A549 (cell line): ENCODE measurements at regions not wholly inside any gene's neighbourhood (a gene's known extent, or its start where the extent isn't known, plus 50 kb on each side); places are given as distances from the start of the nearest gene placed in this dataset.
"Not testable (repeated sequence)": the region's sequence is repeated elsewhere in the genome, so short reads cannot be mapped to it uniquely, and the experiment has no call there.

ENCODE experiments used
- BHLHE40 ChIP-seq: IDR thresholded peaks from 2 replicates; pipeline ENCODE4 v1.6.1; 2012; ENCODE audit warnings: low read depth, low read length, inconsistent platforms
- CEBPB ChIP-seq, 2 experiments: fragments of >200 bp in 1 of 2; sonication (Bioruptor Twin) in 1 of 2; formaldehyde crosslinking in 1 of 2; IDR thresholded peaks; 2 replicates each; pipeline ENCODE4 v1.6.1; 2012 to 2016
- ELK1 ChIP-seq: fragments of 150-350 bp; IDR thresholded peaks from 2 replicates; pipeline ENCODE4 v1.6.1; 2014; ENCODE audit warnings: low read depth, mild to moderate bottlenecking, low read length
- HDAC2 ChIP-seq: fragments of 200-600 bp; sonication (generic); IDR thresholded peaks from 2 replicates; pipeline ENCODE4 v1.6.1; 2016
- MYC ChIP-seq: IDR thresholded peaks from 2 replicates; pipeline ENCODE4 v1.6.1; 2012; ENCODE audit warnings: mild to moderate bottlenecking, inconsistent platforms, low read length, improper control_type of control experiment, borderline replicate concordance
- NR3C1 ChIP-seq: fragments of >200 bp; sonication (Bioruptor Twin); formaldehyde crosslinking; IDR thresholded peaks from 3 replicates; pipeline ENCODE4 v1.6.1; 2017
- POLR2A ChIP-seq: IDR thresholded peaks from 2 replicates; pipeline ENCODE4 v1.6.1; 2012; ENCODE audit warnings: mild to moderate bottlenecking, low read length
- RAD21 ChIP-seq, 2 experiments: fragments of >200 bp in 1 of 2; sonication (Bioruptor Twin) in 1 of 2; formaldehyde crosslinking in 1 of 2; IDR thresholded peaks in 1 of 2; conservative IDR thresholded peaks in 1 of 2; 2 replicates in 1 of 2; 3 replicates in 1 of 2; pipeline ENCODE4 v1.6.1; 2012 to 2018; ENCODE audit warnings: inconsistent platforms in 1 of 2
- RFX5 ChIP-seq: fragments of 450-650 bp; IDR thresholded peaks from 2 replicates; pipeline ENCODE4 v1.7.1; 2014; ENCODE audit warnings: antibody characterized with exemption, mild to moderate bottlenecking, moderate library complexity
- USF2 ChIP-seq: fragments of 450-650 bp; IDR thresholded peaks from 2 replicates; pipeline ENCODE4 v1.6.1; 2014; ENCODE audit warnings: antibody characterized with exemption
- TF ChIP-seq, protein P1 (sequence below): fragments of >200 bp; sonication (Bioruptor Twin); formaldehyde crosslinking; IDR thresholded peaks from 3 replicates; pipeline ENCODE4 v1.5.1; 2016
- TF ChIP-seq, protein P2 (sequence below): IDR thresholded peaks from 2 replicates; pipeline ENCODE4 v1.6.1; 2012; ENCODE audit warnings: low read depth, borderline replicate concordance

GRCh38 chr6:144922771-144923490 is 637.8 kb downstream of the UTRN start:
- TF ChIP-seq RFX5; BHLHE40; POLR2A; MYC; HDAC2; USF2; CEBPB (IDR thresholded peaks at IDR 0.05); RAD21 (conservative IDR thresholded peaks at IDR 0.05 in 1 of 2, IDR thresholded peaks at IDR 0.05 in 1 of 2); NR3C1; ELK1: not testable (repeated sequence)
- TF ChIP-seq, protein P1, sequence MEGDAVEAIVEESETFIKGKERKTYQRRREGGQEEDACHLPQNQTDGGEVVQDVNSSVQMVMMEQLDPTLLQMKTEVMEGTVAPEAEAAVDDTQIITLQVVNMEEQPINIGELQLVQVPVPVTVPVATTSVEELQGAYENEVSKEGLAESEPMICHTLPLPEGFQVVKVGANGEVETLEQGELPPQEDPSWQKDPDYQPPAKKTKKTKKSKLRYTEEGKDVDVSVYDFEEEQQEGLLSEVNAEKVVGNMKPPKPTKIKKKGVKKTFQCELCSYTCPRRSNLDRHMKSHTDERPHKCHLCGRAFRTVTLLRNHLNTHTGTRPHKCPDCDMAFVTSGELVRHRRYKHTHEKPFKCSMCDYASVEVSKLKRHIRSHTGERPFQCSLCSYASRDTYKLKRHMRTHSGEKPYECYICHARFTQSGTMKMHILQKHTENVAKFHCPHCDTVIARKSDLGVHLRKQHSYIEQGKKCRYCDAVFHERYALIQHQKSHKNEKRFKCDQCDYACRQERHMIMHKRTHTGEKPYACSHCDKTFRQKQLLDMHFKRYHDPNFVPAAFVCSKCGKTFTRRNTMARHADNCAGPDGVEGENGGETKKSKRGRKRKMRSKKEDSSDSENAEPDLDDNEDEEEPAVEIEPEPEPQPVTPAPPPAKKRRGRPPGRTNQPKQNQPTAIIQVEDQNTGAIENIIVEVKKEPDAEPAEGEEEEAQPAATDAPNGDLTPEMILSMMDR = not testable (repeated sequence)
- TF ChIP-seq, protein P2, sequence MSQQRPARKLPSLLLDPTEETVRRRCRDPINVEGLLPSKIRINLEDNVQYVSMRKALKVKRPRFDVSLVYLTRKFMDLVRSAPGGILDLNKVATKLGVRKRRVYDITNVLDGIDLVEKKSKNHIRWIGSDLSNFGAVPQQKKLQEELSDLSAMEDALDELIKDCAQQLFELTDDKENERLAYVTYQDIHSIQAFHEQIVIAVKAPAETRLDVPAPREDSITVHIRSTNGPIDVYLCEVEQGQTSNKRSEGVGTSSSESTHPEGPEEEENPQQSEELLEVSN = not testable (repeated sequence)
